NOMO-1 treated with dmso at 0.1 percent for 144 hours (cell line): ENCODE measurements at regions not wholly inside any gene's neighbourhood (a gene's known extent, or its start where the extent isn't known, plus 50 kb on each side); places are given as distances from the start of the nearest gene placed in this dataset.
"Not testable (repeated sequence)": the region's sequence is repeated elsewhere in the genome, so short reads cannot be mapped to it uniquely, and the experiment has no call there.

Experiments used
- DNase-seq: peaks from one replicate; lab custom pipeline; 2025; ENCODE audit not compliant: unreplicated experiment; lab: John Stamatoyannopoulos, UW

DNA sequence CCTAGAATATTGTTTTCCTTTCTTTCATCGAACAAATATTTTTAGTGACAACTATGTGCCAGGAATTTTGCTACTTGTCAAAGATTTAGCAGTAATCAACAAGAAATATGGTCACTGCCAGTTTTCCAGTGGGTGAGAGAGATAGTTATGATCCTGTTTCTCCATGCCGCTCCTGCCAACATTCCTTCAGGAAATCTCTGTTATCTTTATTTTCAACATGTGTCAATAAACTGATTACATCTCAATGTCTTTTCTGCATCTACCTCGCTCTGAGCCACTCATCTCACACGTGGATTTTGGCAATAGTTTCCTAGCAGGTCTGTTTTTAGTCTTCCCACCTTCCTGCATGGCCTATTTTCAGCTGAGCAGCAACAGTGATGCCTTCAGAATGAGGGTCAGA lies 650.0 kb upstream of the STXBP6 start:
- no peak for DNase-seq

DNA sequence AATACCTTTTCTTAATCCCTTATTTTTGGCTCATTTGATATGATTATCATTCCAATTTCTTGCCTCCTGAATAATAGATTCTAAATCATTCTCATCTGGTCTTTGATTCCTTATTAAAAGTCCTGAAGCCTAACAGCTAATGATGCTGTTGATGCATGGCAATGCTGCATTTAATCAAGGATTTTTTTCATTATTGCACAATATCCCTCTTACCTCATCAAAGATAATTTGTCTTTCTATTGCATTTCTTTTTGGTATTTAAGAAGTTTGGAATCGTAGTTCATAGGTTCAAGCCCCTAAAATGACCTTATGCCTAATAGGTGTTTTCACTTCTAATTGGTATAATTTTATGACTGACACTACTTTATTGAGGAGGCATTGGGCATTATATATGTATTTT lies 648.2 kb upstream of the STXBP6 start:
- no peak for DNase-seq

DNA sequence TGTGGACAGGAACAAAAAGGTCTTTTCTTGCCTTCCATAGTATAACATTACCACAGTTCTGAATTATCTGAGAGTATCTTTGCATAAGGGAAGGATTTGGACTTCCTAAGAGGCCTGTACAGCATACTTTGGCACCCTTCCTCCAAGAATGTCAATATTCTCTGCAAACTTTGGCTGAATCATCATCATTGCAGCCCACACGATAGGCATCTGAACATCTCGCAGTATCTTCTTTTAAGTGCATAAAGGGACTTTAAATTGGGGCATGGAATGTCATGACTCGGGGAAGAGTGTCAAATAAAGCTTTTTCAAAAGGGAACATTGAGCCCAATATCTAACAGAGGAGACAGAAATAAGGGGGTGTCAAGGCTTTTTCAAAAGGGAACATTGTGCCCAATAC lies 646.2 kb upstream of the STXBP6 start:
- DNase-seq, result no peak

DNA sequence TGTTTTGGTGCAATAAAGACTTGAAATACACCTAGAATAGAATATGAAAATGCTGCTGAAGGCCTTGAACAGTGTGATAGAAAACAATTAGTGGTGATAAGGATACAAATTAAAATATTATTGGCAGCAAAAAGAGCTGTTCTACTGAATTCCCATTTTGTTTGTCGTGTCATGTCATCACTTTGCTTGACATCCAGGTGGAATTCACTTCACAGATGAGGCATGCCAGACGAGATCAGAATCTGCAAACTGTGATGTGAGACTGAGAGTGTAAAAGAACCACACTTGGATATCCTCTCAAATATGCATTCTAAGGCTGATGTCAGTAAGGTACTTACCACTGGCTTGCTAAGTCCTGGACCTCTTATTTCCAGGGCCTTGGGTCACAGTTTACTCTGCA lies 635.1 kb upstream of the STXBP6 start:
- no peak for DNase-seq

DNA sequence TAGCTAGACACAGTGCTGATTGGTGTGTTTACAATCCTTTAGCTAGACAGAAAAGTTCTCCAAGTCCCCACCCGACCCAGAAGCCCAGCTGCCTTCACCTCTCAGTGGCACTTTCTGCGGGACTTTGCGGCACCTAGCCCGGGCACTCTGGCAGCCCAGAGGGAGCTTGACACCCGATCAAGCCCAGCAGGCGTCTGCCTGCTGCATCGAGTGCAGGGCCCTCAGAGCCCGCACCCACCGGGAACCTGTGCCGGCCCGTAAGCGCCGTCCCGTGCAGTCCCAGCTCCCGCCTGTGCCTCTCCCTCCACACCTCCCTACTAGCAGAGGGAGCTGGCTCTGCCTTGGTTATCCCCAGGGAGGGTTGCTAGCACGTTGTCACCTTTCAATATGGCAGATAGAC lies 631.0 kb upstream of the STXBP6 start:
- DNase-seq, result no peak

DNA sequence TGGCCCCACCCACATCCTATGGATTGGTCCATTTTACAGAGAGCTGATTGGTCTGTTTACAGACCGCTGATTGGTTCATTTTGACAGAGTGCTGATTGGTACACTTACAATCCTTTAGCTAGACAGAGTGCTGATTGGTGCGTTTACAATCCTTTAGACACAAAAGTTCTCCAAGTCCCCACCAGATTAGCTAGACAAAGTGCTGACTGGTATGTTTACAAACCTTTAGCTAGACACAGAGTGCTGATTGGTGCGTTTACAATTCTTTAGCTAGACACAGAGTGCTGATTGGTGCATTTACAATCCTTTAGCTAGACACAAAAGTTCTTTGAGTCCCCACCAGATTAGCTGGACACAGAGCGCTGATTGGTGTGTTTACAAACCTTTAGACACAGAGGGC lies 630.6 kb upstream of the STXBP6 start:
- not testable (repeated sequence) for DNase-seq

DNA sequence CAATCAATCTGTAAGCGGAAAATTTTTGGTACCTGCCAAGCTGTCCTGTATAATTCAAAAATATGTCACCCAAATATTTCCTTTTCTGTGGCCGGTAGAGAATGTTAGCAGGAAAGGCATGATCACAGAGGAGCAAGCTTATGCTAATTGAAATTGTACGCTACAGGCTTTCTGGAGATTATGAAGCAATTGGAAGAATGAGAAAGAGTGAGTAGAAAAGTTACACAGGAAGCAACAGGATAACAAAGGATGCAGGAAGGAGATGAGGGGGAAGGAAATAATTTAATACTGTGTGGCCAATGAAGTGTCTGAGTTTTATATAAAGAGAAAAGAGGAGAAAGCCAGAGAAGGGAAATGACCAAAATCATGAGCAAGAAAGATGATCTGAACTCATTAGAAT lies 627.2 kb upstream of the STXBP6 start:
- DNase-seq, result no peak

DNA sequence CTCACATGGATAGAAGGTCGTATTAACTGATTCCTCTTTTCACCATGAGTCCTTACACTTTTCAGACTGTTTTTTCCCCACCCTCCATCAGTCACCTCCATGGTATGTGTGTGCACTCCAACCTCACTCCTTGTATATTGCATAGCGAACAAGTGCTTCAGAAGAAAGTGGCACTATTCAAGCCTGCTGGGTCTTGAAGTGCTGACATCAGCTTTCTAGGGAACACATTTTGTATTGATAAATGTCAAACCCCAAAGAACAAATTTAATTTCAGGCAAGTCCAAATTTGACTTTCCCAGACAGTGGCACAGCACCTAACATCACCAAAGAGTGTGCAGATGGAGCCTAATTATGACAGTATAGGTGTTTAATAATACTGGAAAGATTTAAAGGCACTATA lies 617.4 kb upstream of the STXBP6 start:
- no peak for DNase-seq

DNA sequence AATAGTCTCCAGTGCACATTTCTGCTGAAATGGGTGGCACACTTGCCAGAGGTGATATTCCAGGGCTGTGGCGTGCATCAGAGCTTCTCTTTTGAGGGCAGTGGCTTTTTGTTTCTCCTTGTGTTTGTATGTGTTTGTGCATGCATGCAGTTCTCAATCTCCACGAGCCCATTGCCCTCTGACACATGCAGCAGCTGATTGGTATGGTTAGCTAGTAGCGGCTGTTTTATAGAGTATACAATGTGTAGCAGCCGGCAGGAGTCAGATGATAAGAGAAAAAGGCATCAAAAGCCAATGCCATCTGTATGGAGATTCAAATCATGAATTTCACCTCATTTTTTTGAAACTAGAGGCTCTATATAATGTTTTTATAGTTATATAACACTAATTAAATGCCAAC lies 616.9 kb upstream of the STXBP6 start:
- no peak for DNase-seq

DNA sequence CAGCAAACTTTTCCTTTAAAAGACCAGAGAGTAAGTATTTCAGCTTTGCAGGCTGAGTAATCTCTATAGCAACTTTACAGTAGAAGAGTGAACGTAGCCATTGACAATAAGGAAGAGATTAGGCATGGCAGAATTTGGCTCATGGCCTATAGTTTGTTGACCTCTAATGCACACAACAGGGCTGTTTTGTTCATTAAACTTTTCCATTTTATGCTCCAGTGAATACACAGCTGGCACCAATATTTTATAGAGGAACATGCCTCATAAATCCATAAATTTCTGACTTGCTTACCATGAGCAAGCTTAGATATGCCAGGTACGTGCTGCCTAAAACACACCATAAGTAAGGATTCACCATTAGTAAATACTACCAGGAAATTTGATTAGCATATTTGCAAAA lies 609.0 kb upstream of the STXBP6 start:
- no peak for DNase-seq

DNA sequence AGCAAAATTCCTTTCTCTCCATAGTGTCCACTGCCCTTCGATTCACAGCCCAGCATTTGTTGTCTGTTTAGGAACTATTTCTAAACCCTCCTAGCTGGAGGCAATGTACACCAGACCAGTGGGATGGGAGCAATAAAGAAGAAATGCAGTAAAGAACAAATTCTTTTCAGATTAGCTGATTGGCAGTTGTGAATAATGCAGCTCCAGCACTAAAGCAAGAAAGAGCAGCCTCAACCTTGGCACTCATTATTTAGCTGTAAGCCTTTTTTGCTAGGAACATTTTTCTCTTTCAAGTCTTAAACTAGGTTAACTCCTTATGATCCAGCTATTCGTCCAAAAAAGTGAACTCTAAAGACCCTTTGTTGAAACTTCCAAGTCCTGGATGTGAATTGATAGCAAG lies 580.5 kb upstream of the STXBP6 start:
- DNase-seq, result no peak

DNA sequence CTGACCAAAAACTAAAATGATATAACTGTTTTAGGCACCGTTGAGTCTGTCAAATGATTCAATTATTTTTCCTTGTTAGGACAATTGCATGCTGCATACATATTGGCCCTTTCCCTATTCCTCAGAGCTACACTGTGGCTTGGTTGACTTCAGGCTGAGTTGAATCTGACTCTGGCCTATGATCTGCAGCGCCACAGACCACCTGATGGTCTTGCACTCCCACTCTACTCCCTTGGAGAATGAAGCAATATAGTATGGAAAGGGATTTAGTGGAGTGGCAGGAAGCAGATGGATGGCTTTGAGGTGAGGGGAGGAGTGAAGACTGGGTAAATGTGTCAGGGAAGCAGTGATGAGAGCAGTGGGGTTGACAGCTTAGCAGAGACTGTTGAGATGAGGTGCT lies 579.0 kb upstream of the STXBP6 start:
- DNase-seq, result no peak

DNA sequence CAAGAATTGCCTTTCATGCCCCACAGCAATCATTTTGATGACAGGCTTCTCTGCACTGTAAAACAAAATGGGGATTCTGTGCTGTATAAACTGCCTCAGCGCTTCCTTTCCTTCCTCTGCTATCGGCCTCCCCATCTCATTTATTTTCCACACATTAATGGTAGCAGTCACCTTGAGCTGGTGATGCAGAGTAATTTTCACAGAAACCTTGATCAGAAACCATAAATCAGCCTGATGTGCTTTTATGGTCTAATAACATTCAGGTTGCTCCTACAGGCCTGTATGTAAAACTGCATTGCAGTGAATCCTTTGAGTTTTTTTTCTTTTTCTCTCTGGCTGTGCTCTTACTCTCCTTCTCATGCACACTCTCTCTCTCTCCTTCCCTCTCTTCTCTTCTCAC lies 578.4 kb upstream of the STXBP6 start:
- DNase-seq, result no peak

DNA sequence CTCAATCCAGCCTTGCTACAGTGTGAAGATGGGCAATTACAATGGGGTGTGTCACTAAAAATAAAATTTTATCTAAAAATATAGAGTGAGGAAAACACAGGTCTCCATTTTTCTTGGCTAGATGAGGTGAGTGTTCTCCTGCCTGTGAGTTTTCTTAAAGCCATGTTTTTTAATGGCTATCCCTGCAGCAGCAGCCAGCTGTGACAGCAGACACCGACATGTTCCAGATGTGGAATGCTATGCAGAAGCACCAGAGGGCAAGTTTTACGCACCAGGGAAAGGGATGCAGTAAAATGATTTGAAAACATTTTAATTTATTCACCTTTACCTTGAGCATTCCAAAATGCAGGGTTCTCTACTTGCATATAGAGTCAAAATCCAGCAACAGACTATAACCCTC lies 577.0 kb upstream of the STXBP6 start:
- DNase-seq, result no peak

DNA sequence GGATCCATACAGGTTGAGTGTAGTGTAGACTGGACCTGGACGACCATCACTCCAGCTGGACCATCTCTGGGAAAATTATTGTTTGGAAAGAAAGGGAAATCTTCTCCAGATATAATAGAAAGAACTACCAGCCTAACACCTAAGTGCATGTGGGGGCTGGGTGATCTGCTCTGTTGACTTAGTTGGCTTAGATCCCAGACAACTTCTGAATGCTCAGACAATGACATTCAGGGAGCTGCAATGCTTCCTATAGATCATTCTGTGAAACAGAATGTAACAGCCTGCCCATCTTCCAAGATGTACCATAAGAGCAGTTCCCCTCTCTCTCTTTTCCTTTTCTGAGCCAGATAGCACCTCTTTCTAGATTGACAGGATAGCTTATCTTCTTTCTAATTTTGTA lies 572.8 kb upstream of the STXBP6 start:
- no peak for DNase-seq

DNA sequence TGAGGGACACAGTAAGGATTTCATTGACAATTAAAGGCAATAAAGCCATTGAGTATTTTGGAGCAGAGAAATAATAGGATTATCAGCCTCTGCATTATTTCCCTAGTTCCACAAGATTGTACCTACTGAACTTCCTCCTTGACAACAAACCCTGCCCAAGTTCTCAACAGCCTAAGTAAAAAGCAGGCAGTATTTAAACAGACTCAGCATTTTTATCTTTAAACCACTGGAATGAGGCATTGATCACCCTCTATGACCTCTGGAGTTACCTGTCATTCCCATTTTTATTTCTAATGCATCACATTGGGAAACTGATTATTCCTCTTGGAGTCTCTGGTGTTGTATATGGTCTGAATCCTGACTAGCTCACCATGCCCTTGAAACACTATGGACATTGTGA lies 570.6 kb upstream of the STXBP6 start:
- no peak for DNase-seq

DNA sequence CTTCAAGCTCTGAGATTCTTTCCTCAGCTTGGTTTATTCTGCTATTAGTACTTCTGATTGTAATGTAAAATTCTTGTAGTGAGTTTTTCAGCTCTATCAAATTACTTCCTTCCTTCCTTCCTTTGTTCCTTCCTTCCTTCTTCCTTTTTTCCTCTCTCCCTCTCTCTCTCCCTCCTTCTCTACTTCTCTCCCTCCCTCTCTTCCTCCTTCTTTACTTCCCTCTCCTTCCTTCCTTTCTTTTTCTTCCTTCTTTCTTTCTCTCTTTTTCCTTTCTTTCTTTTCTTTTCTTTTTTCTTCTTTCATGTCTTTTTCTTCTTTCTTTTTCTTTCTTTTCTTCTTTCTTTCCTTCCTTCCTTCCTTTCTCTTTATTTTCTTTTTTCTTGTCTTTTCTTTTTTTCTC lies 565.2 kb upstream of the STXBP6 start:
- no peak for DNase-seq

DNA sequence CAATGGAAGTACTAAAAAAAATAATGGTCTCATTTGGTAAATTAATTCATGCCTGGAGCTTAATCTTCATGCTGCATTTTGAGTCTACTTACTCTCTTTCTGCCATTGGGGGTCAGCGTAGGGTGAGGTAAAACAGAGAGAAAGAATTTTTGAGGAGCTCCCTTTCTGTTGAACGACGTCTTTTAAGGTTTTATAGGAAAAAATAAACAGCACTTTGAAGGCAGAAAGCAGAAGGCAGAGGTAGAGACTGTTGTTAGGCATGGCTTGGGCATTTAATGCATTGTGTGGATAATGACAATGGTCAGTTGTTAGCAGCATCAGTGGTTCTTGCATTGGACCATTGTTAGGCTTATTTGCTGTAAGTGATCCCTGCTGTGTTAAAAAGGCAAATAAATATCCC lies 557.2 kb upstream of the STXBP6 start:
- no peak for DNase-seq

DNA sequence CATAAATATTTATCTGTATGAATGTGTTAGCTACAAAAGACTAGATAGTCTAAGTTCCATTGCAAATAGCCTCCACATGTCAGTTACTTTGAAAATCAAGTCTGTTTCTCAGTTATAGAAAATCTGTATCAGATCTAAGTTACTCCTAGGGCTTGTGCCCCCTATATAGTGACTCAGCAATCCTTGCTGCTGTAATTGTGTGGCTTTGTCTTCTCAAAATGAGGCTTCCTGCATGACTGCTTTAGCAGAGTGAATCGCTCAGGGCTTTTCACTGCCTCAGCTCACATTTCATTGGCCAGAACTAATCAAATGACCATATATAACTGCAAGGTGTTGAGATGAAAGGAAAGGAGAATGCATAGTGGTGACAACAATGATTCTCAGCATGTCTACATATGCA lies 552.2 kb upstream of the STXBP6 start:
- DNase-seq, result no peak

DNA sequence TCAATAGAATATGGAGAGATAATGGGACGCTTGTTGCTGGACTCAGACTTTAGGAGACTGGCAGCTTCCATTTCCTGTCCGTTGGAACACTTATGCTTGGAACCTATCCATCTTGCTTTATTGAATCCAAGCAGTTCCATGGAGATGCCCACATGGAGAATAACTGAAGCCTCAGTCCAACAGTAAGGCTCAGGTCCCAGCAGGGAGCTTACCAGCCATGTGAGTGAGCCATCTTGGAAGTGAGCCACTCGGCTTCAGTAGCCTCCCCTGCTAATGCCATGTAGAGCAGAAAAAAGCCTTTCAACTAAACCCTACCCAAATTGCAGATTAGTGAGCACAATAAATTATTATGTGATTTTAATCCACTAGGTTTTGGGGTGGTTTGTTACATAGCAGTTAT lies 538.8 kb upstream of the STXBP6 start:
- DNase-seq, result no peak

DNA sequence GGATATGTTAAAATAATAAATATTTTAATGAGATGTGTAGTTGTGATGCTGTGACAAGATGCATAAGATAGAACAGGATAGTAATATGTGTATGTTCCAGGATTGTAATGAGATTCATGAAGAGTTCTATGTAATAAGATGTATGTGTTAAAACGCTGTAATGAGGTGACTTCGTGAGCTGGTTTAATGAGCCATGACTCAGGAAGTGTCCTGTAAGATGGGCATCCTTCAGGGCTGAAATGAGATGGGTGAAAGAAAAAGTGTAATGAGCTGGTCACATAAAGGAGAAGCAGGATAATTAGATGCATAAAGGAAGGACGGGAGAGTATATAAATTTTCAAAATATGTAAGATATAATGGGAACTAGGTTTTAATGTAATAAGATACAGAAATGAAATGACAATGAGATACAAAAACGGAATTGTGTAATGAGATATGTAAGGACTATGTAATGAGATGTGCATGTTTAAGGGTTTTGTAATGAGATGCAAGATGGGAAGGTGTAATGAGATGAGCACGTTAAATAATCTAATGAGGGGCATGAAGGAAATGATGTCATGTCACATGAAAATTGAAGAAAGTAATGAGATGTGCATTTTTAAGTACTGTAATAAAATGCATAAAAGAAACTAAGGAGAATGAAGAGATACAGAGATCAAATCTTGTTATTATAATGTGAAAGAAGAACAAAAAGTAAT lies 524.8 kb upstream of the STXBP6 start:
- DNase-seq, result no peak

DNA sequence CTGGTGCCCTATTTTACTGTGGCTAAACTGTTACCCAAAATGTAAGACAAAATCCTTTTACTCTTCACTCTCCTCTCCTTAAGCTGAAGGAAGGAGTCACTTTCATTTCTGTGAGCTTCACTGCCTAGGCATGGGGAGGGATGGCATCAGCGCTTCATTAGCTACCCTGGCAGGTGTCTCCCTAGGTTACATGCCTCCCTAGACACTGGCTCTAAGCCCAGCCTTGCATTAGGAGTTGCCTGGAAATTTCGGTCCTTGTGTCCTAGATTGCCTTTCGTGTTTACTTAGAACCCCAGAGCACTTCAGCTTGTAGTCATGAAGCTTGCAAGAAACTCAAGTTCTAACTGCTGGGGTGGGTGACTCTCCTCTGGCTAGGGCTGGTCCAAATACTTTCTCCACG lies 520.5 kb upstream of the STXBP6 start:
- no peak for DNase-seq

DNA sequence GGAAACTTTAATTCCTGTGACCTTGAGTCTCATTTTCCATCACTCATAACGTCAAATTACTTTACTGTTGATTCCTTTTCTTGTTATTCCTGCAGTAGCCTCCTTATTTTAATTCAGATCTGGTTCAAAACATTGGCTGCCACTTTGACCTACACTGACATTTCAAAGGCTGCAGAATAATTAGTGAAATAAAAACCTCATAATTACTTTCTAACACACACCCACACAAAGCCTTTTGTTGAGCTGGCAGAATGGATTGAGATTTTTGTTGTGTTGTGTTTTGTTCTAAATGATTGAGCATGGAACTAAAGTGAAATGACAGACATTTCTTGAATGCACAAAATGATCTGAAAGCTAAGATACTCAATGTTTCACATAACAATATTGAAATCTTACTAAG lies 507.5 kb upstream of the STXBP6 start:
- no peak for DNase-seq

DNA sequence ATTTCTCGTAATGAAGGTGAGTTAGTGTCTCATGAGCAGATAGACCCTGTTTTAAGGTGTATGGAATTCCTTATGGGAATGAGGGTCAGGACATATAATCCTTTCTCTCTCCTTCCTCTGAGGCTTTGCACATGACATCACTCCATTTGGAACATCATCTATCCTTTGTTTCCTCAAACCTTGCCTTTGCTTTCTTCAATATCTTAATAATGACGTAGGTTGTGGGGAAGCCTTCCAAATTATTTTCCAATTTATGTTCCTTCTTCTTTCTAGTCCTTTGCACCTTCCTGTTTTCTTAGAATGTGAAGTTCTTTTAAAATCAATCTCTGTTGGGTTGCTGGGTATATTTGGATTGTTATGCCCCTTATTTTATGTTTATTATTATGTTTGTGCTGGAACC lies 502.9 kb upstream of the STXBP6 start:
- DNase-seq, result no peak
